GM12878 (cell line): ENCODE measurements at regions not wholly inside any gene's neighbourhood (a gene's known extent, or its start where the extent isn't known, plus 50 kb on each side); places are given as distances from the start of the nearest gene placed in this dataset.

Source experiments
- CBFB ChIP-seq: IDR thresholded peaks from 2 replicates; pipeline ENCODE4 v1.6.1; 2016; ENCODE audit warnings: antibody characterized with exemption, low read depth
- CBX5 ChIP-seq: sonication (generic); IDR thresholded peaks from 2 replicates; pipeline ENCODE4 v1.6.1; 2016; ENCODE audit warnings: low read depth, moderate library complexity, mild to moderate bottlenecking, inconsistent platforms
- CHD4 ChIP-seq: fragments of 200-600 bp; sonication (generic); IDR thresholded peaks from 2 replicates; pipeline ENCODE4 v1.6.1; 2016; ENCODE audit warnings: mild to moderate bottlenecking
- ESRRA ChIP-seq: IDR thresholded peaks from 2 replicates; pipeline ENCODE4 v1.6.1; 2012; ENCODE audit warnings: mild to moderate bottlenecking, low read length, improper control_type of control experiment
- FOXK2 ChIP-seq: fragments of 450-650 bp; IDR thresholded peaks from 2 replicates; pipeline ENCODE4 v1.6.1; 2017; ENCODE audit warnings: mild to moderate bottlenecking, moderate library complexity
- MXI1 ChIP-seq: fragments of 150-350 bp; IDR thresholded peaks from 2 replicates; pipeline ENCODE4 v1.6.1; 2011; ENCODE audit warnings: low read depth, mild to moderate bottlenecking, inconsistent platforms, low read length, improper control_type of control experiment
- MYC ChIP-seq: IDR thresholded peaks from 2 replicates; pipeline ENCODE4 v1.6.1; 2011; ENCODE audit warnings: mild to moderate bottlenecking, low read length, moderate library complexity, inconsistent platforms; ENCODE audit not compliant: insufficient read depth, insufficient replicate concordance, insufficient read length, severe bottlenecking
- POLR2A ChIP-seq: IDR thresholded peaks from 2 replicates; pipeline ENCODE4 v1.6.1; 2011; ENCODE audit warnings: low read depth, mild to moderate bottlenecking, low read length
- POU2F2 ChIP-seq: IDR thresholded peaks from 3 replicates; pipeline ENCODE4 v1.6.1; 2011; ENCODE audit warnings: low read depth, mild to moderate bottlenecking, low read length, borderline replicate concordance
- RELA ChIP-seq: fragments of 450-650 bp; IDR thresholded peaks from 2 replicates; pipeline ENCODE4 v1.8.0; 2014; ENCODE audit warnings: borderline replicate concordance; ENCODE audit not compliant: partially characterized antibody
- SPI1 ChIP-seq: IDR thresholded peaks from 2 replicates; pipeline ENCODE4 v1.6.1; 2011; ENCODE audit warnings: low read depth, mild to moderate bottlenecking, low read length, moderate library complexity, borderline replicate concordance; ENCODE audit not compliant: insufficient read depth
- TCF7 ChIP-seq: IDR thresholded peaks from 2 replicates; pipeline ENCODE4 v1.6.1; 2014; ENCODE audit warnings: antibody characterized with exemption, borderline replicate concordance
- TF ChIP-seq, protein P1 (sequence below), 3 experiments: IDR thresholded peaks in 2 of 3; conservative IDR thresholded peaks in 1 of 3; 2 replicates each; pipeline ENCODE4 v1.5.1; 2011; ENCODE audit warnings: low read depth in 3 of 3, low read length in 3 of 3, mild to moderate bottlenecking in 3 of 3, control low read depth in 2 of 3, moderate library complexity in 2 of 3, inconsistent platforms in 1 of 3, mixed read lengths in 1 of 3; ENCODE audit not compliant: control insufficient read depth in 2 of 3, insufficient read depth in 1 of 3; ENCODE audit errors: extremely low read depth in 1 of 3
- TF ChIP-seq, protein P2 (sequence below): IDR thresholded peaks from 2 replicates; pipeline ENCODE4 v1.6.1; 2012; ENCODE audit warnings: improper control_type of control experiment, low read depth, low read length; ENCODE audit not compliant: insufficient replicate concordance

DNA sequence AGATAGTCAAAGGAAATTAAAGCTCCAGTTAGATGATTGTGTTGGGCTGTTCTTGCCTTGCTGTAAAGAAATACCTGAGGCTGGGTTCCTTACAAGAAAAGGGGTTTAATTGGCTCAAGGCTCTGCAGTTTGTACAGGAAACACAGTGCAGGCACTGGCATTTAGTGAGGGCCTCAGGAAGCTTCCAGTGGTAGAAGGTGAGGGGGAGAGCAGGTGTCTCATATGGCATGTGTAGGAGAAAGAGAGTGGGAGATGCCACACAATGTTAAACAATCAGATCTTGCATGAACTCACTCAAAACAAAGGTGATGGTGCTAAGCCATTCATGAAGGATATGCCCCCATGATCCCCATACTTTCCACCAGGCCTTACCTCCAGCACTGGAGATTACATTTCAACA, 493.5 kb upstream of the IMPG1 start:
- no peak for TF ChIP-seq CBX5
- no peak for TF ChIP-seq POU2F2
- no peak for TF ChIP-seq FOXK2
- TF ChIP-seq, protein P1, sequence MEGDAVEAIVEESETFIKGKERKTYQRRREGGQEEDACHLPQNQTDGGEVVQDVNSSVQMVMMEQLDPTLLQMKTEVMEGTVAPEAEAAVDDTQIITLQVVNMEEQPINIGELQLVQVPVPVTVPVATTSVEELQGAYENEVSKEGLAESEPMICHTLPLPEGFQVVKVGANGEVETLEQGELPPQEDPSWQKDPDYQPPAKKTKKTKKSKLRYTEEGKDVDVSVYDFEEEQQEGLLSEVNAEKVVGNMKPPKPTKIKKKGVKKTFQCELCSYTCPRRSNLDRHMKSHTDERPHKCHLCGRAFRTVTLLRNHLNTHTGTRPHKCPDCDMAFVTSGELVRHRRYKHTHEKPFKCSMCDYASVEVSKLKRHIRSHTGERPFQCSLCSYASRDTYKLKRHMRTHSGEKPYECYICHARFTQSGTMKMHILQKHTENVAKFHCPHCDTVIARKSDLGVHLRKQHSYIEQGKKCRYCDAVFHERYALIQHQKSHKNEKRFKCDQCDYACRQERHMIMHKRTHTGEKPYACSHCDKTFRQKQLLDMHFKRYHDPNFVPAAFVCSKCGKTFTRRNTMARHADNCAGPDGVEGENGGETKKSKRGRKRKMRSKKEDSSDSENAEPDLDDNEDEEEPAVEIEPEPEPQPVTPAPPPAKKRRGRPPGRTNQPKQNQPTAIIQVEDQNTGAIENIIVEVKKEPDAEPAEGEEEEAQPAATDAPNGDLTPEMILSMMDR (IDR thresholded peaks at IDR 0.05 in 2 of 3, conservative IDR thresholded peaks at IDR 0.05 in 1 of 3; ENCODE audit: control insufficient read depth in 2 of 3, extremely low read depth in 1 of 3, insufficient read depth in 1 of 3, low read depth in 3 of 3, low read length in 3 of 3): no peak
- TF ChIP-seq MYC: no peak
- no peak for TF ChIP-seq POLR2A
- TF ChIP-seq, protein P2, sequence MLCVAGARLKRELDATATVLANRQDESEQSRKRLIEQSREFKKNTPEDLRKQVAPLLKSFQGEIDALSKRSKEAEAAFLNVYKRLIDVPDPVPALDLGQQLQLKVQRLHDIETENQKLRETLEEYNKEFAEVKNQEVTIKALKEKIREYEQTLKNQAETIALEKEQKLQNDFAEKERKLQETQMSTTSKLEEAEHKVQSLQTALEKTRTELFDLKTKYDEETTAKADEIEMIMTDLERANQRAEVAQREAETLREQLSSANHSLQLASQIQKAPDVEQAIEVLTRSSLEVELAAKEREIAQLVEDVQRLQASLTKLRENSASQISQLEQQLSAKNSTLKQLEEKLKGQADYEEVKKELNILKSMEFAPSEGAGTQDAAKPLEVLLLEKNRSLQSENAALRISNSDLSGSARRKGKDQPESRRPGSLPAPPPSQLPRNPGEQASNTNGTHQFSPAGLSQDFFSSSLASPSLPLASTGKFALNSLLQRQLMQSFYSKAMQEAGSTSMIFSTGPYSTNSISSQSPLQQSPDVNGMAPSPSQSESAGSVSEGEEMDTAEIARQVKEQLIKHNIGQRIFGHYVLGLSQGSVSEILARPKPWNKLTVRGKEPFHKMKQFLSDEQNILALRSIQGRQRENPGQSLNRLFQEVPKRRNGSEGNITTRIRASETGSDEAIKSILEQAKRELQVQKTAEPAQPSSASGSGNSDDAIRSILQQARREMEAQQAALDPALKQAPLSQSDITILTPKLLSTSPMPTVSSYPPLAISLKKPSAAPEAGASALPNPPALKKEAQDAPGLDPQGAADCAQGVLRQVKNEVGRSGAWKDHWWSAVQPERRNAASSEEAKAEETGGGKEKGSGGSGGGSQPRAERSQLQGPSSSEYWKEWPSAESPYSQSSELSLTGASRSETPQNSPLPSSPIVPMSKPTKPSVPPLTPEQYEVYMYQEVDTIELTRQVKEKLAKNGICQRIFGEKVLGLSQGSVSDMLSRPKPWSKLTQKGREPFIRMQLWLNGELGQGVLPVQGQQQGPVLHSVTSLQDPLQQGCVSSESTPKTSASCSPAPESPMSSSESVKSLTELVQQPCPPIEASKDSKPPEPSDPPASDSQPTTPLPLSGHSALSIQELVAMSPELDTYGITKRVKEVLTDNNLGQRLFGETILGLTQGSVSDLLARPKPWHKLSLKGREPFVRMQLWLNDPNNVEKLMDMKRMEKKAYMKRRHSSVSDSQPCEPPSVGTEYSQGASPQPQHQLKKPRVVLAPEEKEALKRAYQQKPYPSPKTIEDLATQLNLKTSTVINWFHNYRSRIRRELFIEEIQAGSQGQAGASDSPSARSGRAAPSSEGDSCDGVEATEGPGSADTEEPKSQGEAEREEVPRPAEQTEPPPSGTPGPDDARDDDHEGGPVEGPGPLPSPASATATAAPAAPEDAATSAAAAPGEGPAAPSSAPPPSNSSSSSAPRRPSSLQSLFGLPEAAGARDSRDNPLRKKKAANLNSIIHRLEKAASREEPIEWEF: no peak
- TF ChIP-seq TCF7: no peak
- TF ChIP-seq SPI1: no peak
- no peak for TF ChIP-seq MXI1
- no peak for TF ChIP-seq RELA
- TF ChIP-seq ESRRA: no peak
- TF ChIP-seq CBFB: no peak
- TF ChIP-seq CHD4: no peak
